CD14-positive monocyte (primary cell): ENCODE measurements at regions not wholly inside any gene's neighbourhood (a gene's known extent, or its start where the extent isn't known, plus 50 kb on each side); places are given as distances from the start of the nearest gene placed in this dataset.

Source experiments
- DNase-seq, 3 donors: peaks; one replicate each; pipeline ENCODE4 v3.0.0-alpha.2; 2011 to 2022
- H2AFZ ChIP-seq: 2 replicates; pipeline ENCODE4 v1.6.0; 2012; ENCODE audit warnings: mild to moderate bottlenecking, low read depth, low read length, inconsistent platforms; ENCODE audit not compliant: insufficient read depth, poor library complexity, severe bottlenecking
- H3K27ac ChIP-seq, 2 donors: 1 replicate in 1 of 2; 2 replicates in 1 of 2; pipeline ENCODE4 v1.5.1; 2012 to 2013; ENCODE audit warnings: low read length in 2 of 2, control low read depth in 1 of 2, inconsistent platforms in 1 of 2, low read depth in 1 of 2, mild to moderate bottlenecking in 1 of 2
- H3K27me3 ChIP-seq, 2 donors: one replicate each; pipeline versions ENCODE4 v1.6.0 to v1.6.1; 2011 to 2013; ENCODE audit warnings: low read length in 2 of 2; ENCODE audit not compliant: control insufficient read depth in 2 of 2, insufficient read depth in 2 of 2
- H3K36me3 ChIP-seq, 2 donors: replicated peaks in 1 of 2; 1 replicate in 1 of 2; 2 replicates in 1 of 2; pipeline versions ENCODE4 v1.5.1 to v1.6.1; 2012 to 2013; ENCODE audit warnings: low read length in 2 of 2, control low read depth in 1 of 2, inconsistent platforms in 1 of 2, mild to moderate bottlenecking in 1 of 2; ENCODE audit not compliant: insufficient read depth in 2 of 2, control insufficient read depth in 1 of 2
- H3K4me1 ChIP-seq, 2 donors: 1 replicate in 1 of 2; 2 replicates in 1 of 2; pipeline versions ENCODE4 v1.5.1 to v1.6.1; 2012 to 2013; ENCODE audit warnings: low read length in 2 of 2, control low read depth in 1 of 2, inconsistent platforms in 1 of 2, mild to moderate bottlenecking in 1 of 2, moderate library complexity in 1 of 2; ENCODE audit not compliant: insufficient read depth in 2 of 2, control insufficient read depth in 1 of 2
- H3K4me2 ChIP-seq: replicated peaks from 2 replicates; pipeline ENCODE3; 2012; ENCODE audit warnings: low read length, moderate library complexity, mild to moderate bottlenecking; ENCODE audit not compliant: poor library complexity, severe bottlenecking; ENCODE audit errors: extremely low read depth
- H3K4me3 ChIP-seq, 3 experiments: fragments of 200-600 bp in 1 of 3; sonication (generic) in 1 of 3; replicated peaks in 1 of 3; 1 replicate in 2 of 3; 2 replicates in 1 of 3; pipeline ENCODE4 v1.5.1; 2011 to 2013; ENCODE audit warnings: low read length in 3 of 3, mild to moderate bottlenecking in 3 of 3, control low read depth in 2 of 3, low read depth in 2 of 3, inconsistent platforms in 1 of 3, moderate library complexity in 1 of 3
- H3K79me2 ChIP-seq: 2 replicates; pipeline ENCODE4 v1.6.0; 2012; ENCODE audit warnings: mild to moderate bottlenecking, control low read depth, inconsistent platforms, low read length, moderate library complexity; ENCODE audit not compliant: insufficient read depth
- H3K9ac ChIP-seq: 2 replicates; pipeline ENCODE4 v1.6.0; 2017; ENCODE audit warnings: low read length, mild to moderate bottlenecking; ENCODE audit not compliant: insufficient read depth, poor library complexity, severe bottlenecking
- H3K9me3 ChIP-seq, 2 donors: replicated peaks in 1 of 2; 1 replicate in 1 of 2; 2 replicates in 1 of 2; pipeline versions ENCODE4 v1.5.1 to v1.6.1; 2012 to 2013; ENCODE audit warnings: low read length in 2 of 2, control low read depth in 1 of 2; ENCODE audit not compliant: control insufficient read depth in 1 of 2, insufficient read depth in 1 of 2
- H4K20me1 ChIP-seq: 2 replicates; pipeline ENCODE4 v1.6.0; 2012; ENCODE audit warnings: mild to moderate bottlenecking, low read length, control low read depth, moderate library complexity; ENCODE audit not compliant: insufficient read depth
- H3K27ac Mint-ChIP-seq, 7 donors: one replicate each; pipeline ENCODE4 v1.8.0; 2020; ENCODE audit warnings: mild to moderate bottlenecking in 7 of 7, mixed read lengths in 7 of 7, moderate library complexity in 6 of 7, inconsistent platforms in 2 of 7
- H3K27me3 Mint-ChIP-seq, 3 donors: one replicate each; pipeline ENCODE4 v1.8.0; 2021 to 2022; ENCODE audit warnings: low read depth in 3 of 3, mild to moderate bottlenecking in 3 of 3, mixed read lengths in 3 of 3, moderate library complexity in 3 of 3, inconsistent platforms in 1 of 3
- H3K36me3 Mint-ChIP-seq, 2 donors: one replicate each; pipeline ENCODE4 v1.8.0; 2020; ENCODE audit warnings: mixed read lengths in 2 of 2, inconsistent platforms in 1 of 2, mild to moderate bottlenecking in 1 of 2
- H3K4me1 Mint-ChIP-seq: one replicate; pipeline ENCODE4 v1.8.0; 2020; ENCODE audit warnings: mild to moderate bottlenecking, mixed read lengths
- H3K4me3 Mint-ChIP-seq, 2 donors: one replicate each; pipeline ENCODE4 v1.8.0; 2020; ENCODE audit warnings: mild to moderate bottlenecking in 2 of 2, mixed read lengths in 2 of 2, moderate library complexity in 1 of 2
- H3K9me3 Mint-ChIP-seq, 7 donors: one replicate each; pipeline ENCODE4 v1.8.0; 2020 to 2022; ENCODE audit warnings: mixed read lengths in 7 of 7, mild to moderate bottlenecking in 6 of 7, moderate library complexity in 6 of 7, inconsistent platforms in 2 of 7
- WGBS: methylation state at CpG from one replicate; pipeline ENCODE4 v1.1.5; 2013; ENCODE audit warnings: missing lambda C conversion rate; ENCODE audit not compliant: insufficient coverage; 5-methylcytosine and 5-hydroxymethylcytosine counted together
- intact Hi-C, 2 donors: fragments of 100-400 bp; cut with micrococcal nuclease; formaldehyde crosslinking; loops; one replicate each; pipeline versions ENCODE4 v1.15.0 to v1.15.1; 2023
- TF ChIP-seq, protein P1 (sequence below): fragments of 200-600 bp; IDR thresholded peaks from one replicate; pipeline ENCODE4 v1.8.0; 2022; ENCODE audit warnings: antibody characterized with exemption, mild to moderate bottlenecking

DNA sequence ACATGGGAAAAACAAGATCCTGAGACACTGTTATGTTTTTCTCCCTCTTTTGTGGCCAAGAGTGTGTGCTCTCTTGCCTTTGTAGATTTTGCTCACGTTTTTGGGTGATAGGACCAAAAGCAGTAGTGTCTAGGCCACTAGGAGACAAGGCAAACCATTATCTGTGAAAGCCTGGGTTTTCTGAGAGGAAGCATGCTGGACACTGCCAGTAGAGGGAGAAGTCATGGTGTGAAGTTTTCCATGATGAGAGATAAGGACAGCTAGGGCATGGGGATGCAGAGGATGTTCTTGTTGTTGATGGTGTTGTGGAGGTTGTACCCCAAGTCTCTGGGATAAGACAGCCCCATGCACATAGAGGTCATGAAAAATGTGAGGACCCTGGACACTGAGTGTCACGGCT is 285.3 kb downstream of the SOX11 start:
- no peak for DNase-seq
- no peaks in the 10 kb centered on the region for H3K79me2 ChIP-seq
- H3K27me3 Mint-ChIP-seq = peaks cover 4 to 6% (median 6%) of the 10 kb centered on the region in 3 donors
- H3K4me3 ChIP-seq = no peak overlapping the region
- H3K27ac Mint-ChIP-seq = no peak overlapping the region
- H3K4me1 ChIP-seq = no peaks in the 10 kb centered on the region
- no peaks in the 10 kb centered on the region for H4K20me1 ChIP-seq
- H3K27me3 ChIP-seq = no peaks in the 10 kb centered on the region
- H3K36me3 Mint-ChIP-seq = no peaks in the 10 kb centered on the region
- H3K27ac ChIP-seq = no peak overlapping the region
- WGBS = 50% methylated on average over 2 of the region's 2 CpGs
- H2AFZ ChIP-seq = no peak overlapping the region
- no peak overlapping the region for H3K4me2 ChIP-seq
- TF ChIP-seq, protein P1, sequence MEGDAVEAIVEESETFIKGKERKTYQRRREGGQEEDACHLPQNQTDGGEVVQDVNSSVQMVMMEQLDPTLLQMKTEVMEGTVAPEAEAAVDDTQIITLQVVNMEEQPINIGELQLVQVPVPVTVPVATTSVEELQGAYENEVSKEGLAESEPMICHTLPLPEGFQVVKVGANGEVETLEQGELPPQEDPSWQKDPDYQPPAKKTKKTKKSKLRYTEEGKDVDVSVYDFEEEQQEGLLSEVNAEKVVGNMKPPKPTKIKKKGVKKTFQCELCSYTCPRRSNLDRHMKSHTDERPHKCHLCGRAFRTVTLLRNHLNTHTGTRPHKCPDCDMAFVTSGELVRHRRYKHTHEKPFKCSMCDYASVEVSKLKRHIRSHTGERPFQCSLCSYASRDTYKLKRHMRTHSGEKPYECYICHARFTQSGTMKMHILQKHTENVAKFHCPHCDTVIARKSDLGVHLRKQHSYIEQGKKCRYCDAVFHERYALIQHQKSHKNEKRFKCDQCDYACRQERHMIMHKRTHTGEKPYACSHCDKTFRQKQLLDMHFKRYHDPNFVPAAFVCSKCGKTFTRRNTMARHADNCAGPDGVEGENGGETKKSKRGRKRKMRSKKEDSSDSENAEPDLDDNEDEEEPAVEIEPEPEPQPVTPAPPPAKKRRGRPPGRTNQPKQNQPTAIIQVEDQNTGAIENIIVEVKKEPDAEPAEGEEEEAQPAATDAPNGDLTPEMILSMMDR = no peak
- intact Hi-C loops = no loop called here
- H3K9me3 ChIP-seq = no peaks in the 10 kb centered on the region
- no peaks in the 10 kb centered on the region for H3K4me1 Mint-ChIP-seq
- H3K9me3 Mint-ChIP-seq = peaks cover 0 to 9% (median 3%) of the 10 kb centered on the region in 7 donors
- no peak overlapping the region for H3K4me3 Mint-ChIP-seq
- H3K9ac ChIP-seq = no peak overlapping the region
- no peaks in the 10 kb centered on the region for H3K36me3 ChIP-seq

DNA sequence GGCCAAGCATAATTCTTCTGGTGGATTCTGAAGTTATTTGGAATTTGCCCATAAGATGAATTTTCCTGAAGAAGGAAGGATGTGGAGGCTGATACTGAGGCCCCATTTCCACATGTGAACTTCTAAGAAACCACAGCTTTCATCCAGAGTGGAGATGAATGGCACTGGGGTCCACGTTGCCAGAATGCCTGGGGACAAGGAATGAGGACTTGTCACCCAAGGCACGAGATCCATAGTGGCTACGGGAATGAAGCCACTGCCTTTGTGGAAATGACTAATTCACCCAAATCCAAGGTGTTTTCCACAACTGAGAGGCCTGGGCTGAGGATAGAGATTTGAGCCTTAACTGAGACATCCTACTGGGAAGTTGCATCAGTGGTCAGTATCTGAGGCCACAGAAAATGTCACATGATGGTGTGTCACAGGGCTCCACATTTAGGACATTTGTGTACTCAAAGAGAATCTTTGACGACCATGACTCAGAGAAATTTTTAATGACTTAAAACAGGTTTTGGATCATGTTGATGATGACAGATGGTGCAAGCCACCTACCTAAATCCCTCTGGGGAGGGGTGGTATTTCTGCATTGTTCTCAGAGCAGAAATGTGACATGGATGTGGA is 286.1 kb downstream of the SOX11 start:
- H3K79me2 ChIP-seq = no peaks in the 10 kb centered on the region
- DNase-seq = no peak
- Mint-ChIP-seq H3K4me1 (no peaks in the 10 kb centered on the region), H3K36me3 (no peaks in the 10 kb centered on the region), H3K4me3 (no peak overlapping the region), H3K27me3 (peaks cover 4 to 6% (median 6%) of the 10 kb centered on the region in 3 donors), H3K27ac (no peak overlapping the region), H3K9me3 (peaks cover 0 to 9% (median 3%) of the 10 kb centered on the region in 7 donors)
- no peaks in the 10 kb centered on the region for H3K9me3 ChIP-seq
- 89% methylated on average over 4 of the region's 4 CpGs for WGBS
- no peak overlapping the region for H3K4me3 ChIP-seq
- no peaks in the 10 kb centered on the region for H4K20me1 ChIP-seq
- intact Hi-C loops = no loop called here
- H3K4me1 ChIP-seq = no peaks in the 10 kb centered on the region
- H3K27ac ChIP-seq = no peak overlapping the region
- no peak overlapping the region for H3K4me2 ChIP-seq
- TF ChIP-seq, protein P1 = no peak
- no peak overlapping the region for H3K9ac ChIP-seq
- no peaks in the 10 kb centered on the region for H3K27me3 ChIP-seq
- no peak overlapping the region for H2AFZ ChIP-seq
- H3K36me3 ChIP-seq = no peaks in the 10 kb centered on the region
